PC-3 (cell line): ENCODE measurements at regions not wholly inside any gene's neighbourhood (a gene's known extent, or its start where the extent isn't known, plus 50 kb on each side); places are given as distances from the start of the nearest gene placed in this dataset.

ENCODE experiments used
- EZH2 ChIP-seq: fragments of 300-600 bp; sonication (generic); IDR thresholded peaks from one replicate; pipeline ENCODE4 v1.6.1; 2017; ENCODE audit warnings: antibody characterized with exemption, mild to moderate bottlenecking, low read length; ENCODE audit not compliant: unreplicated experiment
- EZH2phosphoT487 ChIP-seq: fragments of 300-600 bp; sonication (generic); IDR thresholded peaks from 2 replicates; pipeline ENCODE4 v1.6.1; 2018; ENCODE audit warnings: mild to moderate bottlenecking, antibody characterized with exemption, low read length, borderline replicate concordance
- TF ChIP-seq, protein P1 (sequence below): fragments of 300-600 bp; sonication (generic); conservative IDR thresholded peaks from 2 replicates; pipeline ENCODE4 v1.5.1; 2017; ENCODE audit warnings: antibody characterized with exemption, low read depth, mild to moderate bottlenecking, low read length

DNA sequence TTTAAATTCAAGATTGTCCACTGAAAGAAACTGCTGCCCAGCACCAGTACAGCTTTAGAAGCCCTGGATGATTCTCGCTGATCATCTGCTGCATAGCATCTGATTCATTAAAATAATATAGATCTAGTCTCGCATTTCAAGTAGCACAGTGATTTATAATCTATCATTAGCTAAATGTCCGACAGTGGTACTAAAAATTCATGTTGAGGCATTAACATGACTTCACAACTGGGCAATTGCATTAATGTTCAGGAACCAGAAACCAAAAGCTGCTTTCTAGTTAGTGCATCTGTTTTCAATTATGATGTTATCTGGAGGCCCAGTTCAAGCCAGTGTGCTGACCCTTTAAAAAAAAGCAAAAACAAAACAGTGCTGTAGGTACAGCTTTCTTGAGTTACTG lies 1987.2 kb upstream of the SEL1L start:
- TF ChIP-seq EZH2, result no peak
- TF ChIP-seq, protein P1, sequence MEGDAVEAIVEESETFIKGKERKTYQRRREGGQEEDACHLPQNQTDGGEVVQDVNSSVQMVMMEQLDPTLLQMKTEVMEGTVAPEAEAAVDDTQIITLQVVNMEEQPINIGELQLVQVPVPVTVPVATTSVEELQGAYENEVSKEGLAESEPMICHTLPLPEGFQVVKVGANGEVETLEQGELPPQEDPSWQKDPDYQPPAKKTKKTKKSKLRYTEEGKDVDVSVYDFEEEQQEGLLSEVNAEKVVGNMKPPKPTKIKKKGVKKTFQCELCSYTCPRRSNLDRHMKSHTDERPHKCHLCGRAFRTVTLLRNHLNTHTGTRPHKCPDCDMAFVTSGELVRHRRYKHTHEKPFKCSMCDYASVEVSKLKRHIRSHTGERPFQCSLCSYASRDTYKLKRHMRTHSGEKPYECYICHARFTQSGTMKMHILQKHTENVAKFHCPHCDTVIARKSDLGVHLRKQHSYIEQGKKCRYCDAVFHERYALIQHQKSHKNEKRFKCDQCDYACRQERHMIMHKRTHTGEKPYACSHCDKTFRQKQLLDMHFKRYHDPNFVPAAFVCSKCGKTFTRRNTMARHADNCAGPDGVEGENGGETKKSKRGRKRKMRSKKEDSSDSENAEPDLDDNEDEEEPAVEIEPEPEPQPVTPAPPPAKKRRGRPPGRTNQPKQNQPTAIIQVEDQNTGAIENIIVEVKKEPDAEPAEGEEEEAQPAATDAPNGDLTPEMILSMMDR, result no peak
- no peak for TF ChIP-seq EZH2phosphoT487
